Loucy (cell line): ENCODE measurements at regions not wholly inside any gene's neighbourhood (a gene's known extent, or its start where the extent isn't known, plus 50 kb on each side); places are given as distances from the start of the nearest gene placed in this dataset.
A peak's percentile ranks its signal among the peaks of the same experiment; 100 is the strongest.

ENCODE experiments used
- H2AFZ ChIP-seq: fragments of 200-600 bp; sonication (generic); 2 replicates; pipeline ENCODE4 v1.6.0; 2016; ENCODE audit warnings: antibody characterized with exemption, mild to moderate bottlenecking, low read length, moderate library complexity
- H3F3A ChIP-seq: fragments of 200-600 bp; 2 replicates; pipeline ENCODE4 v1.6.0; 2016; ENCODE audit warnings: antibody characterized with exemption, low read depth, mild to moderate bottlenecking
- H3K27me3 ChIP-seq: fragments of 200-600 bp; sonication (generic); 2 replicates; pipeline ENCODE4 v1.6.1; 2014; ENCODE audit warnings: low read length, mild to moderate bottlenecking; ENCODE audit not compliant: insufficient read depth, poor library complexity, severe bottlenecking
- H3K36me3 ChIP-seq: fragments of 200-600 bp; sonication (generic); 2 replicates; pipeline ENCODE4 v1.6.1; 2016; ENCODE audit warnings: low read length; ENCODE audit not compliant: insufficient read depth
- H3K4me1 ChIP-seq: fragments of 200-600 bp; sonication (generic); 2 replicates; pipeline ENCODE4 v1.5.1; 2014; ENCODE audit warnings: low read length, mild to moderate bottlenecking; ENCODE audit not compliant: insufficient read depth, poor library complexity, severe bottlenecking
- H3K4me2 ChIP-seq: fragments of 200-600 bp; sonication (generic); 2 replicates; pipeline ENCODE4 v1.6.0; 2014; ENCODE audit warnings: antibody characterized with exemption, low read length, low read depth, mild to moderate bottlenecking; ENCODE audit not compliant: poor library complexity, severe bottlenecking
- H3K4me3 ChIP-seq: fragments of 200-600 bp; sonication (generic); 2 replicates; pipeline ENCODE4 v1.5.1; 2014; ENCODE audit warnings: low read length, mild to moderate bottlenecking, mixed read lengths; ENCODE audit not compliant: poor library complexity, severe bottlenecking
- H3K79me2 ChIP-seq: fragments of 200-600 bp; sonication (generic); 2 replicates; pipeline ENCODE4 v1.6.1; 2014; ENCODE audit warnings: low read length; ENCODE audit not compliant: insufficient read depth
- H3K9ac ChIP-seq: fragments of 200-600 bp; sonication (generic); 2 replicates; pipeline ENCODE4 v1.6.0; 2014; ENCODE audit warnings: mild to moderate bottlenecking, low read depth, low read length, moderate library complexity; ENCODE audit not compliant: poor library complexity, severe bottlenecking
- H3K9me2 ChIP-seq: fragments of 200-600 bp; sonication (generic); replicated peaks from 2 replicates; pipeline ENCODE4 v1.6.1; 2016; ENCODE audit warnings: low read depth, low read length, mixed read lengths
- H3K9me3 ChIP-seq: fragments of 200-600 bp; sonication (generic); 2 replicates; pipeline ENCODE4 v1.6.1; 2014; ENCODE audit warnings: mild to moderate bottlenecking, antibody characterized with exemption, low read length, low read depth; ENCODE audit not compliant: insufficient read depth
- H4K20me1 ChIP-seq: fragments of 200-600 bp; sonication (generic); 2 replicates; pipeline ENCODE4 v1.6.0; 2014; ENCODE audit warnings: antibody characterized with exemption, low read length, mild to moderate bottlenecking; ENCODE audit not compliant: insufficient read depth, poor library complexity, severe bottlenecking
- EZH2phosphoT487 ChIP-seq: fragments of 200-600 bp; IDR thresholded peaks from 2 replicates; pipeline ENCODE4 v1.6.1; 2018; ENCODE audit warnings: antibody characterized with exemption, mild to moderate bottlenecking, moderate library complexity, borderline replicate concordance
- TF ChIP-seq, protein P1 (sequence below): fragments of 200-600 bp; sonication (generic); conservative IDR thresholded peaks from 2 replicates; pipeline ENCODE4 v1.5.1; 2014; ENCODE audit warnings: mild to moderate bottlenecking, antibody characterized with exemption, low read length

GRCh38 chr2:11919953-11920352, 173.5 kb downstream of the LPIN1 start:
- Histone ChIP-seq H2AFZ (no peak overlapping the region), H3K9me2 (no peaks in the 10 kb centered on the region), H3K27me3 (no peaks in the 10 kb centered on the region), H3F3A (peaks cover 9% of the 10 kb centered on the region), H3K4me3 (peak overlapping the region; percentile 23), H4K20me1 (no peaks in the 10 kb centered on the region), H3K4me2 (peak overlapping the region; percentile 58), H3K9me3 (no peaks in the 10 kb centered on the region), H3K36me3 (no peaks in the 10 kb centered on the region), H3K9ac (no peak overlapping the region), H3K4me1 (peaks cover 30% of the 10 kb centered on the region), H3K79me2 (no peaks in the 10 kb centered on the region)
- no peak for TF ChIP-seq EZH2phosphoT487
- TF ChIP-seq, protein P1, sequence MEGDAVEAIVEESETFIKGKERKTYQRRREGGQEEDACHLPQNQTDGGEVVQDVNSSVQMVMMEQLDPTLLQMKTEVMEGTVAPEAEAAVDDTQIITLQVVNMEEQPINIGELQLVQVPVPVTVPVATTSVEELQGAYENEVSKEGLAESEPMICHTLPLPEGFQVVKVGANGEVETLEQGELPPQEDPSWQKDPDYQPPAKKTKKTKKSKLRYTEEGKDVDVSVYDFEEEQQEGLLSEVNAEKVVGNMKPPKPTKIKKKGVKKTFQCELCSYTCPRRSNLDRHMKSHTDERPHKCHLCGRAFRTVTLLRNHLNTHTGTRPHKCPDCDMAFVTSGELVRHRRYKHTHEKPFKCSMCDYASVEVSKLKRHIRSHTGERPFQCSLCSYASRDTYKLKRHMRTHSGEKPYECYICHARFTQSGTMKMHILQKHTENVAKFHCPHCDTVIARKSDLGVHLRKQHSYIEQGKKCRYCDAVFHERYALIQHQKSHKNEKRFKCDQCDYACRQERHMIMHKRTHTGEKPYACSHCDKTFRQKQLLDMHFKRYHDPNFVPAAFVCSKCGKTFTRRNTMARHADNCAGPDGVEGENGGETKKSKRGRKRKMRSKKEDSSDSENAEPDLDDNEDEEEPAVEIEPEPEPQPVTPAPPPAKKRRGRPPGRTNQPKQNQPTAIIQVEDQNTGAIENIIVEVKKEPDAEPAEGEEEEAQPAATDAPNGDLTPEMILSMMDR, result no peak

DNA sequence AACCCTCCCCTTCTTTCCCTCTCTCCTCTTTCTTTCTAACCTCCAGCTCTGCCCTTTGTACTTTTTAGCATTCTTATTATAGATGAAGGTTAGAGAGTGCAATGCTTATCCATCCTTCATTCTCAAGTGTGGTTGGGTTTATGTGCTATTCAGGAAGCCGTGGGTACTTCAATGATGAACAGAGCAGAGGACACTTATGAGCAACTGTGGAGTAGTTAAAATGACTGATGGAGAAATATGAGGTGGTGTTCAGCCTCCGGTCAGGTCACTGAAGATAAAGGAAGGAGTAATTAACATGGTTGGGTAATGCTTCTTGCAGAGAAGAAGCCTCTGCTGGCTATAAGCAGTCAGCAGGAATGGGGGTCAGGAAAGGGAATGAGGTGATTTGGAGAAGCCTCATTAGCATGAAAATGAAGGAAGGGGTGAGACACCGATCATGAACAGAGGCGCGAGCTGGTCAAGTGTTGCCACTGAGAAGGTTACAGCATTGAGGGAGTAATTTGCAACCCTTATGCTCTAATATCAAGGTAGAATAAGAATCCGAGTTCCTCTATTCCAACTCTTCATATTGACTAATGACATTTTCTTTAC, 174.7 kb downstream of the LPIN1 start:
- TF ChIP-seq, protein P1, result no peak
- TF ChIP-seq EZH2phosphoT487, result no peak
- no peaks in the 10 kb centered on the region for H4K20me1 ChIP-seq
- H3K4me2 ChIP-seq, result peak overlapping the region; percentile 58
- H3K4me1 ChIP-seq, result peaks cover 30% of the 10 kb centered on the region
- H3K9ac ChIP-seq, result no peak overlapping the region
- no peaks in the 10 kb centered on the region for H3K27me3 ChIP-seq
- no peaks in the 10 kb centered on the region for H3K36me3 ChIP-seq
- peaks cover 9% of the 10 kb centered on the region for H3F3A ChIP-seq
- H2AFZ ChIP-seq, result no peak overlapping the region
- no peaks in the 10 kb centered on the region for H3K79me2 ChIP-seq
- no peaks in the 10 kb centered on the region for H3K9me2 ChIP-seq
- H3K9me3 ChIP-seq, result no peaks in the 10 kb centered on the region
- H3K4me3 ChIP-seq, result peak overlapping the region; percentile 23

- Histone ChIP-seq H3K27me3 (no peaks in the 10 kb centered on the region), H3K36me3 (no peaks in the 10 kb centered on the region), H3K9ac (no peak overlapping the region), H3K4me2 (no peak overlapping the region), H3K4me3 (no peak overlapping the region), H3K9me3 (no peaks in the 10 kb centered on the region), H3K79me2 (no peaks in the 10 kb centered on the region), H3F3A (peaks cover 9% of the 10 kb centered on the region), H3K9me2 (no peaks in the 10 kb centered on the region), H3K4me1 (peaks cover 30% of the 10 kb centered on the region), H2AFZ (no peak overlapping the region), H4K20me1 (no peaks in the 10 kb centered on the region)
- no peak for TF ChIP-seq EZH2phosphoT487
- TF ChIP-seq, protein P1, result no peak
These were observed 175.9 kb downstream of the LPIN1 start for GRCh38 chr2:11922294-11922693.
